ENCODE measurements at regions not wholly inside any gene's neighbourhood (a gene's known extent, or its start where the extent isn't known, plus 50 kb on each side); places are given as distances from the start of the nearest gene placed in this dataset.

GRCh38 chr5:148717668-148718067, 63.3 kb upstream of the HTR4 start:
- intact Hi-C loops (cut with DNase I; ENCODE audit: low total_unique reads) = no loop called here
- WGBS, 5 donors = 87 to 96% (median 95%) methylated on average over 3 of the region's 3 CpGs
- no peak for TF ChIP-seq CTCF (IDR thresholded peaks at IDR 0.05)
- TF ChIP-seq POLR2A (IDR thresholded peaks at IDR 0.05) = no peak
- no peak for TF ChIP-seq EP300 (IDR thresholded peaks at IDR 0.05)
- TF ChIP-seq POLR2AphosphoS5 (IDR thresholded peaks at IDR 0.05) = no peak

GRCh38 chr5:148719605-148720004, 65.3 kb upstream of the HTR4 start:
- intact Hi-C loops (cut with DNase I; ENCODE audit: low total_unique reads) = no loop called here
- no peak overlapping the region for H3K4me3 ChIP-seq
- 57 to 75% (median 63%) methylated on average over 3 of the region's 3 CpGs for WGBS, 5 donors
- peaks cover 0 to 5% (median 0%) of the 10 kb centered on the region in 3 donors for H3K27me3 ChIP-seq
- no peaks in the 10 kb centered on the region for H3K4me1 ChIP-seq
- TF ChIP-seq EP300 (IDR thresholded peaks at IDR 0.05) = no peak
- no peak for TF ChIP-seq CTCF (IDR thresholded peaks at IDR 0.05)
- no peak for TF ChIP-seq POLR2A (IDR thresholded peaks at IDR 0.05)
- no peak for TF ChIP-seq POLR2AphosphoS5 (IDR thresholded peaks at IDR 0.05)
- no peaks in the 10 kb centered on the region for H3K9me3 ChIP-seq
- no peaks in the 10 kb centered on the region for H3K36me3 ChIP-seq
- no peak overlapping the region for H3K27ac ChIP-seq
- DNase-seq = no peak

More at GRCh38 chr5:148717668-148718067, 63.3 kb upstream of the HTR4 start:
- no peaks in the 10 kb centered on the region for H3K4me1 ChIP-seq
- no peaks in the 10 kb centered on the region for H3K9me3 ChIP-seq
- no peak overlapping the region for H3K4me3 ChIP-seq
- H3K36me3 ChIP-seq = no peaks in the 10 kb centered on the region
- no peak overlapping the region for H3K27ac ChIP-seq
- no peak for DNase-seq
- H3K27me3 ChIP-seq = peaks cover 0 to 5% (median 0%) of the 10 kb centered on the region in 3 donors

- Histone ChIP-seq H3K4me3 (no peak overlapping the region), H3K36me3 (no peaks in the 10 kb centered on the region), H3K9me3 (no peaks in the 10 kb centered on the region), H3K27me3 (peaks cover 0 to 5% (median 0%) of the 10 kb centered on the region in 3 donors), H3K27ac (no peak overlapping the region), H3K4me1 (no peaks in the 10 kb centered on the region)
- no peak for DNase-seq
- intact Hi-C loops (cut with DNase I; ENCODE audit: low total_unique reads) = no loop called here
- TF ChIP-seq EP300 (IDR thresholded peaks at IDR 0.05) (no peak), POLR2AphosphoS5 (IDR thresholded peaks at IDR 0.05) (no peak), POLR2A (IDR thresholded peaks at IDR 0.05) (no peak), CTCF (IDR thresholded peaks at IDR 0.05) (no peak)
These were observed 65.9 kb upstream of the HTR4 start for GRCh38 chr5:148720257-148720656.

GRCh38 chr5:148723143-148723542, 68.8 kb upstream of the HTR4 start:
- no peak for DNase-seq
- H3K9me3 ChIP-seq = no peaks in the 10 kb centered on the region
- H3K4me3 ChIP-seq = no peak overlapping the region
- H3K27ac ChIP-seq = no peak overlapping the region
- intact Hi-C loops (cut with DNase I; ENCODE audit: low total_unique reads) = no loop called here
- no peaks in the 10 kb centered on the region for H3K27me3 ChIP-seq
- H3K36me3 ChIP-seq = no peaks in the 10 kb centered on the region
- H3K4me1 ChIP-seq = no peaks in the 10 kb centered on the region
- TF ChIP-seq POLR2AphosphoS5 (IDR thresholded peaks at IDR 0.05) (no peak), EP300 (IDR thresholded peaks at IDR 0.05) (no peak), POLR2A (IDR thresholded peaks at IDR 0.05) (no peak), CTCF (IDR thresholded peaks at IDR 0.05) (no peak)

Data from stomach (tissue), 8 donors.